B cell (primary cell): ENCODE measurements at regions not wholly inside any gene's neighbourhood (a gene's known extent, or its start where the extent isn't known, plus 50 kb on each side); places are given as distances from the start of the nearest gene placed in this dataset.

Experiments used
- ATAC-seq: fragments of 200-7000 bp; cut with Tn5 transposase; one replicate; pipeline ENCODE4 v1.10.0; 2021; ENCODE audit warnings: low read depth, mild to moderate bottlenecking, moderate number of reproducible peaks, moderate library complexity
- CTCF ChIA-PET: fragments of 350-600 bp; sonication (Branson Sonifier 250); formaldehyde crosslinking; loops from one replicate; lab custom pipeline; 2021; ENCODE audit warnings: antibody characterized with exemption, inconsistent platforms; lab: Charles Lee
- POLR2A ChIA-PET: fragments of 350-600 bp; sonication (Branson Sonifier 250); formaldehyde crosslinking; loops from one replicate; lab custom pipeline; 2021; ENCODE audit warnings: antibody characterized with exemption; lab: Charles Lee
- DNase-seq: peaks from one replicate; pipeline ENCODE4 v3.0.0; 2013
- H2AFZ ChIP-seq: 2 replicates; pipeline ENCODE4 v1.6.1; 2012; ENCODE audit warnings: mild to moderate bottlenecking, low read depth, low read length; ENCODE audit not compliant: insufficient read depth, poor library complexity, severe bottlenecking
- H3K27ac ChIP-seq, 2 donors: 1 replicate in 1 of 2; 2 replicates in 1 of 2; pipeline ENCODE4 v1.5.1; 2012 to 2013; ENCODE audit warnings: low read length in 2 of 2, mild to moderate bottlenecking in 2 of 2, moderate library complexity in 1 of 2
- H3K27me3 ChIP-seq, 4 experiments: fragments of 200-600 bp in 1 of 4; sonication (generic) in 1 of 4; replicated peaks in 1 of 4; 1 replicate in 2 of 4; 2 replicates in 2 of 4; pipeline versions ENCODE4 v1.6.1 to v1.7.0; 2013 to 2016; ENCODE audit warnings: low read length in 3 of 4, mild to moderate bottlenecking in 2 of 4, mixed read lengths in 1 of 4, moderate library complexity in 1 of 4; ENCODE audit not compliant: insufficient read depth in 4 of 4, control insufficient read depth in 3 of 4; ENCODE audit errors: control extremely low read depth in 1 of 4
- H3K36me3 ChIP-seq, 2 experiments: replicated peaks in 1 of 2; 1 replicate in 1 of 2; 2 replicates in 1 of 2; pipeline versions ENCODE4 v1.6.1 to v1.7.1; 2013; ENCODE audit warnings: low read length in 1 of 2; ENCODE audit not compliant: insufficient read depth in 2 of 2, control insufficient read depth in 1 of 2; ENCODE audit errors: control extremely low read depth in 1 of 2, extremely low read depth in 1 of 2
- H3K4me1 ChIP-seq, 2 donors: fragments of 200-600 bp in 1 of 2; sonication (generic) in 1 of 2; 1 replicate in 1 of 2; 2 replicates in 1 of 2; pipeline versions ENCODE4 v1.5.1 to v1.6.1; 2013 to 2017; ENCODE audit warnings: low read length in 2 of 2; ENCODE audit not compliant: control insufficient read depth in 2 of 2, insufficient read depth in 2 of 2
- H3K4me2 ChIP-seq: replicated peaks from 2 replicates; pipeline ENCODE3; 2012; ENCODE audit warnings: mild to moderate bottlenecking, low read depth, low read length; ENCODE audit not compliant: poor library complexity, severe bottlenecking
- H3K4me3 ChIP-seq, 5 experiments: fragments of 200-600 bp in 1 of 5; sonication (generic) in 1 of 5; 1 replicate in 3 of 5; 2 replicates in 2 of 5; pipeline versions ENCODE4 v1.5.1 to v1.7.0; 2011 to 2016; ENCODE audit warnings: low read length in 4 of 5, mild to moderate bottlenecking in 4 of 5, low read depth in 2 of 5, control low read depth in 1 of 5, moderate library complexity in 1 of 5; ENCODE audit not compliant: insufficient read depth in 1 of 5; ENCODE audit errors: control extremely low read depth in 1 of 5, extremely low read depth in 1 of 5
- H3K79me2 ChIP-seq: fragments of 200-600 bp; sonication (generic); one replicate; pipeline ENCODE4 v1.6.0; 2016; ENCODE audit warnings: low read length; ENCODE audit not compliant: control insufficient read depth, insufficient read depth
- H3K9ac ChIP-seq: fragments of 200-600 bp; sonication (generic); 2 replicates; pipeline ENCODE4 v1.6.1; 2017; ENCODE audit warnings: mild to moderate bottlenecking, low read length, moderate library complexity
- H3K9me3 ChIP-seq, 3 donors: one replicate each; pipeline versions ENCODE4 v1.6.1 to v1.7.1; 2013; ENCODE audit warnings: low read length in 2 of 3; ENCODE audit not compliant: control insufficient read depth in 2 of 3, insufficient read depth in 1 of 3; ENCODE audit errors: control extremely low read depth in 1 of 3
- H4K20me1 ChIP-seq: 2 replicates; pipeline ENCODE4 v1.6.0; 2012; ENCODE audit warnings: mild to moderate bottlenecking, low read length; ENCODE audit not compliant: insufficient read depth, control insufficient read depth, poor library complexity, severe bottlenecking
- H3K27ac Mint-ChIP-seq: one replicate; pipeline ENCODE4 v1.8.0; 2021; ENCODE audit warnings: mixed read lengths
- H3K27me3 Mint-ChIP-seq: one replicate; pipeline ENCODE4 v1.8.0; 2021; ENCODE audit warnings: mixed read lengths
- H3K4me1 Mint-ChIP-seq: one replicate; pipeline ENCODE4 v1.8.0; 2021; ENCODE audit warnings: mixed read lengths
- H3K4me3 Mint-ChIP-seq: one replicate; pipeline ENCODE4 v1.8.0; 2021; ENCODE audit warnings: mixed read lengths
- H3K9me3 Mint-ChIP-seq: one replicate; pipeline ENCODE4 v1.8.0; 2022; ENCODE audit warnings: mixed read lengths; ENCODE audit not compliant: insufficient read depth
- EZH2 ChIP-seq: IDR thresholded peaks from 2 replicates; pipeline ENCODE4 v1.6.1; 2012; ENCODE audit warnings: borderline replicate concordance, low read depth, mild to moderate bottlenecking, moderate library complexity, low read length; ENCODE audit not compliant: insufficient read depth, poor library complexity, severe bottlenecking
- WGBS: methylation state at CpG from one replicate; pipeline ENCODE4 v1.1.5; 2013; ENCODE audit warnings: missing lambda C conversion rate; ENCODE audit not compliant: insufficient coverage; 5-methylcytosine and 5-hydroxymethylcytosine counted together
- intact Hi-C: fragments of 100-400 bp; cut with micrococcal nuclease; formaldehyde crosslinking; loops from one replicate; pipeline ENCODE4 v1.10.0; 2022
- TF ChIP-seq, protein P1 (sequence below): fragments of 200-600 bp; IDR thresholded peaks from one replicate; pipeline ENCODE4 v1.8.0; 2022; ENCODE audit warnings: antibody characterized with exemption, mild to moderate bottlenecking

DNA sequence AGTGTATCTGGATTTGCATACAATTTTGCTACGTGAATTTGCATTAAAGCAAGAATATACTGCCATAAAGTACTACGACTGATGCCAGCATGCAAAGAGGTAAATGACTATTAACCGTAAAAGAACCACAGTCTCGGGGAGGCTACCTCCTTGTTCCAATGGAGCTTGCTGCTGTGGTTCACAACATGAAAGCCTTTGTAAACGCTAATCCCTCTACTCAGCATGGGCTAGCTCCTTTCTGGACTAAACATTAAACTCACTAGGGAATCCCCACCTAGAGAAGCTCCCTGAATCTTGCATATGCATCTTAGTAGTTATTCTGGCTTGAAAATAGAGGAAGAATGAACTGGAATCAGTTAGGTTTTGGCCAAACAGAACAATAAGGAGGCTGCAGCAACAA is 60.5 kb upstream of the ARHGAP32 start:
- no peak for ATAC-seq
- TF ChIP-seq, protein P1, sequence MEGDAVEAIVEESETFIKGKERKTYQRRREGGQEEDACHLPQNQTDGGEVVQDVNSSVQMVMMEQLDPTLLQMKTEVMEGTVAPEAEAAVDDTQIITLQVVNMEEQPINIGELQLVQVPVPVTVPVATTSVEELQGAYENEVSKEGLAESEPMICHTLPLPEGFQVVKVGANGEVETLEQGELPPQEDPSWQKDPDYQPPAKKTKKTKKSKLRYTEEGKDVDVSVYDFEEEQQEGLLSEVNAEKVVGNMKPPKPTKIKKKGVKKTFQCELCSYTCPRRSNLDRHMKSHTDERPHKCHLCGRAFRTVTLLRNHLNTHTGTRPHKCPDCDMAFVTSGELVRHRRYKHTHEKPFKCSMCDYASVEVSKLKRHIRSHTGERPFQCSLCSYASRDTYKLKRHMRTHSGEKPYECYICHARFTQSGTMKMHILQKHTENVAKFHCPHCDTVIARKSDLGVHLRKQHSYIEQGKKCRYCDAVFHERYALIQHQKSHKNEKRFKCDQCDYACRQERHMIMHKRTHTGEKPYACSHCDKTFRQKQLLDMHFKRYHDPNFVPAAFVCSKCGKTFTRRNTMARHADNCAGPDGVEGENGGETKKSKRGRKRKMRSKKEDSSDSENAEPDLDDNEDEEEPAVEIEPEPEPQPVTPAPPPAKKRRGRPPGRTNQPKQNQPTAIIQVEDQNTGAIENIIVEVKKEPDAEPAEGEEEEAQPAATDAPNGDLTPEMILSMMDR, result no peak
- no peak for TF ChIP-seq EZH2
- no peak overlapping the region for H2AFZ ChIP-seq
- H3K4me1 ChIP-seq, result no peaks in the 10 kb centered on the region
- no peak for DNase-seq
- Mint-ChIP-seq H3K4me3 (no peak overlapping the region), H3K4me1 (peaks cover 5% of the 10 kb centered on the region), H3K9me3 (no peaks in the 10 kb centered on the region), H3K27ac (no peak overlapping the region), H3K27me3 (no peaks in the 10 kb centered on the region)
- ChIA-PET CTCF (no interaction called here), POLR2A (no interaction called here)
- WGBS, result 87% methylated on average over 4 of the region's 5 CpGs
- H3K27ac ChIP-seq, result no peak overlapping the region
- H3K79me2 ChIP-seq, result peaks cover 3% of the 10 kb centered on the region
- peaks cover 0 to 2% of the 10 kb centered on the region in 2 experiments for H3K36me3 ChIP-seq
- intact Hi-C loops, result no loop called here
- H3K9me3 ChIP-seq, result no peaks in the 10 kb centered on the region
- H3K27me3 ChIP-seq, result no peaks in the 10 kb centered on the region
- H3K4me2 ChIP-seq, result no peak overlapping the region
- no peaks in the 10 kb centered on the region for H4K20me1 ChIP-seq
- no peak overlapping the region for H3K9ac ChIP-seq
- H3K4me3 ChIP-seq, result no peak overlapping the region

DNA sequence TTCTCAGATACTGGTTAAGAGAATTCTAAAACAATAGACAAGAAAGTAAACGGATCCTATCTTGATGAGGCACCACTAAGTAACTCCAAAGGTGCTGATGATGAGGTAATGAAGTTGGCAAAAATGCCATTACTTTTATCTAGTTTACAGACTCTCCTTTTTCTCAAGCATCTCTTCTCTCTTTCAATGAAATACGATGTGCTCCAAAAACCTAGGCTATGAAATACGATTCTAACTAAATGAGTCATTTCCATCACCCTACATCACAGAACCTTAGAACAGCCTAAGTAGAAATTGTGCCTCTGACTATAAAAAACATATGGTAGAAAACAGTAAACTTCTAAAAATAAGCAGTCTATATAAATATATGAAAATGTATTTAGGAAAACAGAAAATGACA is 58.9 kb upstream of the ARHGAP32 start:
- intact Hi-C loops, result no loop called here
- Histone ChIP-seq H3K79me2 (peaks cover 3% of the 10 kb centered on the region), H4K20me1 (no peaks in the 10 kb centered on the region), H3K9ac (no peak overlapping the region), H3K4me2 (no peak overlapping the region), H3K36me3 (peaks cover 0 to 2% of the 10 kb centered on the region in 2 experiments), H3K4me1 (no peaks in the 10 kb centered on the region), H3K9me3 (no peaks in the 10 kb centered on the region), H3K4me3 (no peak overlapping the region), H2AFZ (no peak overlapping the region), H3K27ac (no peak overlapping the region), H3K27me3 (no peaks in the 10 kb centered on the region)
- Mint-ChIP-seq H3K4me3 (no peak overlapping the region), H3K27ac (no peak overlapping the region), H3K4me1 (peaks cover 8% of the 10 kb centered on the region), H3K9me3 (no peaks in the 10 kb centered on the region), H3K27me3 (no peaks in the 10 kb centered on the region)
- DNase-seq (no peak), ATAC-seq (no peak)
- WGBS, result no CpG with 5 or more reads among the region's 3 CpGs
- ChIA-PET CTCF (interaction anchor here (0.6 kb wide), 1 partner anchor 18 kb away, joined by 3 read pairs; no protein-coding TSS in a partner anchor), POLR2A (no interaction called here)
- TF ChIP-seq, protein P1, result no peak
- no peak for TF ChIP-seq EZH2
